ENCODE measurements at regions not wholly inside any gene's neighbourhood (a gene's known extent, or its start where the extent isn't known, plus 50 kb on each side); places are given as distances from the start of the nearest gene placed in this dataset.

DNA sequence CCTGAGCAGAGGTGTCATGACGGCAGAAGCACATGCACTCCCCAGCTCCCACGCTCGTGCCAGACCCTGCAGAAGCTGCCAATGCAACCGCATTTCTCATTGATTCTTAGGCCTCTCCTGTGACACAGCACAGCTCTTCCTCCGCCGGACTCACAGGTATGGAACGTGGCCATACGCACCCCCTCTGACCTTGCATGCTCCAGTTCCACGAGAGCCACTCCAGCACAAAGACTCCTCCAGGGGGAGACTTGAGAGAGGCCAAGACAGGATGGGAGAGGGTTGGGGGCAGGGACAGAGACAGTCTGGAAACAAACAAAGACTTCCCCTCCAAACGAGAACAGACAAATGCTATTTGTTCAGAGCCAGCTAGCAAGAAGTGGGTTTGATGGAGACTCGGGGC, 124.3 kb upstream of the PPP2R2D start:
- no peak for TF ChIP-seq POLR2A (IDR thresholded peaks at IDR 0.05)
- no peak for TF ChIP-seq CTCF (IDR thresholded peaks at IDR 0.05)
- no peak for TF ChIP-seq EP300 (IDR thresholded peaks at IDR 0.05)
- H3K27ac ChIP-seq, result no peak overlapping the region
- no peak for DNase-seq
- H3K4me1 ChIP-seq (ENCODE audit: insufficient read depth), result no peaks in the 10 kb centered on the region
- WGBS, 3 donors, result 81 to 84% (median 83%) methylated on average over 11 of the region's 11 CpGs
- H3K4me3 ChIP-seq, result no peak overlapping the region
- intact Hi-C loops (cut with DNase I), result no loop called here
- H3K9me3 ChIP-seq, result peaks cover 0 to 3% of the 10 kb centered on the region in 2 donors
- no peaks in the 10 kb centered on the region for H3K27me3 ChIP-seq
- no peaks in the 10 kb centered on the region for H3K36me3 ChIP-seq

DNA sequence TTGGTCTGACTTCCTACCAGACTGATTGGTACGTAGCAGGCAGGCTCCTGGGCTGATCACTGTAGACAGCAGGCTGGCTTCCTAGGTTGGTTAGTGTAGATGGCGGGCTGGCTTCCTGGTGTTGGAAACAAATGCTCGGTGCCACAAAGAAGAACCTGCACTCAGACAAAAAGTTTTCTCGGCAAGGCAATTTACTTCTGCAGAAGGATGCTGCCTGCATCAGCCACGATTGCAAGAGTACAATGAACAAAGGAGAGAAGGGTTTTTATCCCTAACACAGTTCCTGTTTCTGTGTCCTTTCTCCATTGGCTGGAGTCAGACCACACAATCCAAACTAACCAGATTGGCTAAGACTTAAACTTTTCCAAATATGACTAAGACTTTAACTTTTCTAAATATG, 123.6 kb upstream of the PPP2R2D start:
- Histone ChIP-seq H3K27ac (no peak overlapping the region), H3K27me3 (no peaks in the 10 kb centered on the region), H3K4me3 (no peak overlapping the region), H3K36me3 (no peaks in the 10 kb centered on the region), H3K4me1 (ENCODE audit: insufficient read depth) (no peaks in the 10 kb centered on the region), H3K9me3 (peaks cover 0 to 3% of the 10 kb centered on the region in 2 donors)
- 91 to 94% (median 92%) methylated on average over 5 of the region's 5 CpGs for WGBS, 3 donors
- no peak for DNase-seq
- intact Hi-C loops (cut with DNase I), result no loop called here
- no peak for TF ChIP-seq CTCF (IDR thresholded peaks at IDR 0.05)
- no peak for TF ChIP-seq POLR2A (IDR thresholded peaks at IDR 0.05)
- TF ChIP-seq EP300 (IDR thresholded peaks at IDR 0.05), result no peak

- Histone ChIP-seq H3K36me3 (no peaks in the 10 kb centered on the region), H3K9me3 (peaks cover 0 to 3% of the 10 kb centered on the region in 2 donors), H3K4me3 (no peak overlapping the region), H3K27me3 (no peaks in the 10 kb centered on the region), H3K27ac (no peak overlapping the region), H3K4me1 (ENCODE audit: insufficient read depth) (no peaks in the 10 kb centered on the region)
- no peak for DNase-seq
- 87 to 90% (median 89%) methylated on average over 2 of the region's 2 CpGs for WGBS, 3 donors
- no peak for TF ChIP-seq POLR2A (IDR thresholded peaks at IDR 0.05)
- no peak for TF ChIP-seq EP300 (IDR thresholded peaks at IDR 0.05)
- TF ChIP-seq CTCF (IDR thresholded peaks at IDR 0.05), result no peak
- intact Hi-C loops (cut with DNase I), result no loop called here
Observed at GRCh38 chr10:131777921-131778320, 122.9 kb upstream of the PPP2R2D start.

GRCh38 chr10:131778385-131778784, 122.4 kb upstream of the PPP2R2D start:
- no peak overlapping the region for H3K4me3 ChIP-seq
- no peak for DNase-seq
- no peaks in the 10 kb centered on the region for H3K36me3 ChIP-seq
- WGBS, 3 donors, result 84 to 89% (median 84%) methylated on average over 9 of the region's 9 CpGs
- TF ChIP-seq CTCF (IDR thresholded peaks at IDR 0.05) (no peak), POLR2A (IDR thresholded peaks at IDR 0.05) (no peak), EP300 (IDR thresholded peaks at IDR 0.05) (no peak)
- no peaks in the 10 kb centered on the region for H3K27me3 ChIP-seq
- no peak overlapping the region for H3K27ac ChIP-seq
- H3K9me3 ChIP-seq, result peaks cover 0 to 3% of the 10 kb centered on the region in 2 donors
- intact Hi-C loops (cut with DNase I), result no loop called here
- no peaks in the 10 kb centered on the region for H3K4me1 ChIP-seq (ENCODE audit: insufficient read depth)

DNA sequence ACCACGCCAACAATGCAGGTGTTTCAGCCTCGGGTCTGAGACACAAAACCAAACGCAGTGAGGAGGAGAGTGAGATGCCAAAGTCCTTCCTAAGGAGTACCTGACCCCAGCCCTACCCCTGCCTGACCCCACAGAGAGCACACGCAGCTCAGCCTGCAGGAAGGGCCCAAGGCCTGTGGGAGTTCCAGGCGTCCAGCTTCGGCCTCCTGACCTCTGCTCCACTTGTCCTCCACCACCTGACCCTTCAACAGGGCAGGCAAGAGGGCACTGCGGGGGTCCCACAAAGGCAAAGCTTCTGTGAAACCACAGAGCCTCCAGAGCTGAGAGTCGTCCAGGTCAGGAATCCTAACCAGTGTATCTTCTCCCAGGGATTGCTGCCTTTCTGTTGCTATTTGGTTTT, 122.0 kb upstream of the PPP2R2D start:
- no peak for DNase-seq
- no peaks in the 10 kb centered on the region for H3K27me3 ChIP-seq
- TF ChIP-seq EP300 (IDR thresholded peaks at IDR 0.05), result no peak
- no peak for TF ChIP-seq POLR2A (IDR thresholded peaks at IDR 0.05)
- TF ChIP-seq CTCF (IDR thresholded peaks at IDR 0.05), result no peak
- no peak overlapping the region for H3K27ac ChIP-seq
- peaks cover 0 to 3% of the 10 kb centered on the region in 2 donors for H3K9me3 ChIP-seq
- 71 to 76% (median 73%) methylated on average over 8 of the region's 8 CpGs for WGBS, 3 donors
- no peaks in the 10 kb centered on the region for H3K36me3 ChIP-seq
- intact Hi-C loops (cut with DNase I), result no loop called here
- no peaks in the 10 kb centered on the region for H3K4me1 ChIP-seq (ENCODE audit: insufficient read depth)
- H3K4me3 ChIP-seq, result no peak overlapping the region
